HG03457 (cell line): ENCODE measurements at regions not wholly inside any gene's neighbourhood (a gene's known extent, or its start where the extent isn't known, plus 50 kb on each side); places are given as distances from the start of the nearest gene placed in this dataset.

Experiments used
- ATAC-seq: cut with Tn5 transposase; IDR thresholded peaks from one replicate; pipeline ENCODE4 v1.9.1; 2021; ENCODE audit warnings: moderate number of reproducible peaks; ENCODE audit not compliant: unreplicated experiment

- no peak for ATAC-seq
Measured at GRCh38 chr17:72360386-72360940, 239.6 kb downstream of the SOX9 start.

- ATAC-seq, result no peak
Measured at GRCh38 chr17:72361892-72362291, 241.1 kb downstream of the SOX9 start.

- ATAC-seq, result no peak
Measured at GRCh38 chr17:72362376-72363088, 241.7 kb downstream of the SOX9 start.

- ATAC-seq, result no peak
Measured at GRCh38 chr17:72363089-72363610, 242.3 kb downstream of the SOX9 start.

GRCh38 chr17:72365857-72366414 is 245.1 kb downstream of the SOX9 start:
- no peak for ATAC-seq

- ATAC-seq, result no peak
Measured at GRCh38 chr17:72366626-72367025, 245.8 kb downstream of the SOX9 start.

- no peak for ATAC-seq
Measured at GRCh38 chr17:72368191-72368590, 247.4 kb downstream of the SOX9 start.

GRCh38 chr17:72369366-72369765 is 248.5 kb downstream of the SOX9 start:
- ATAC-seq, result no peak

- ATAC-seq, result no peak
Measured at GRCh38 chr17:72370819-72371218, 250.0 kb downstream of the SOX9 start.

- no peak for ATAC-seq
Measured at GRCh38 chr17:72372185-72372584, 251.4 kb downstream of the SOX9 start.

GRCh38 chr17:72373910-72374741 is 253.3 kb downstream of the SOX9 start:
- ATAC-seq, result no peak

GRCh38 chr17:72376526-72377345 is 255.9 kb downstream of the SOX9 start:
- ATAC-seq, result no peak

GRCh38 chr17:72378414-72379390 is 257.9 kb downstream of the SOX9 start:
- ATAC-seq, result no peak

GRCh38 chr17:72379516-72379915 is 258.7 kb downstream of the SOX9 start:
- ATAC-seq, result no peak

GRCh38 chr17:72380120-72380519 is 259.3 kb downstream of the SOX9 start:
- ATAC-seq, result no peak

- ATAC-seq, result no peak
Measured at GRCh38 chr17:72380737-72381136, 259.9 kb downstream of the SOX9 start.

GRCh38 chr17:72381597-72382397 is 261.0 kb downstream of the SOX9 start:
- no peak for ATAC-seq

GRCh38 chr17:72382971-72383722 is 262.3 kb downstream of the SOX9 start:
- no peak for ATAC-seq
